Ovary (tissue), 3 donors: ENCODE measurements at regions not wholly inside any gene's neighbourhood (a gene's known extent, or its start where the extent isn't known, plus 50 kb on each side); places are given as distances from the start of the nearest gene placed in this dataset.

Experiments
- CTCF ChIP-seq, 3 donors: fragments of 450-650 bp in 2 of 3; fragments of 200-600 bp in 1 of 3; IDR thresholded peaks; one replicate each; pipeline versions ENCODE4 v1.5.1 to v1.8.0; 2016 to 2022; ENCODE audit warnings: antibody characterized with exemption in 3 of 3, mild to moderate bottlenecking in 1 of 3
- EP300 ChIP-seq: sonication (generic); formaldehyde crosslinking; IDR thresholded peaks from one replicate; pipeline ENCODE4 v1.6.1; 2017; ENCODE audit warnings: antibody characterized with exemption
- POLR2A ChIP-seq: fragments of 450-650 bp; IDR thresholded peaks from one replicate; pipeline ENCODE4 v1.6.1; 2017; ENCODE audit warnings: antibody characterized with exemption, mild to moderate bottlenecking, moderate library complexity
- donor health status: DM: no; HTN: no; CAD: no.

- no peak for TF ChIP-seq CTCF (IDR thresholded peaks at IDR 0.05)
- no peak for TF ChIP-seq EP300
- no peak for TF ChIP-seq POLR2A
Measured at GRCh38 chr14:52190337-52190931, 77.1 kb upstream of the PTGDR start.
